ENCODE measurements at regions not wholly inside any gene's neighbourhood (a gene's known extent, or its start where the extent isn't known, plus 50 kb on each side); places are given as distances from the start of the nearest gene placed in this dataset.

DNA sequence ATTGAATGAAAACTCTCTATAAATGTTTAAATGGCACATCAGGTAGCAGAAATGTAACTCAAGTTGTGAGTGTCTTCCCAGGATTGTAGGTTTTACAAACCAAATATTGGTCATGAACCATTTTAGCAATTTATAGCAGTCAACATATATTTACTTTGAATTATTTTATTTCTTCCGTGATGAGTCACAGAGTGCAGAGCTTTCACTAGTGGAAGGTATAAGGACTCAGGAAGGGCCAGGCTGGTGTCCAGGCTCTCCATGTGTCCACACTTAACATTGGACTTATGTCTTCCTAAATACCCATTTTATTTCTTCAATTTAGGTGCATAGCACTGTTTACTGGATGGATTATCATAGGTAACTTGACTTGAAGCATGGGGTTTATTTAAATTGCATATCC lies 120.9 kb downstream of the OLIG3 start (continued):
- TF ChIP-seq CHD2 (IDR thresholded peaks at IDR 0.05; ENCODE audit: low read length), result no peak
- TF ChIP-seq POLR2AphosphoS5 (IDR thresholded peaks at IDR 0.05; ENCODE audit: low read depth, low read length), result no peak
- TF ChIP-seq CHD1 (IDR thresholded peaks at IDR 0.05; ENCODE audit: low read depth, low read length), result no peak
- TF ChIP-seq NANOG (IDR thresholded peaks at IDR 0.05; ENCODE audit: insufficient read depth, low read depth, low read length, poor library complexity, severe bottlenecking), result no peak

Measured in H1 (cell line).